Right cardiac atrium (tissue), 5 donors: ENCODE measurements at regions not wholly inside any gene's neighbourhood (a gene's known extent, or its start where the extent isn't known, plus 50 kb on each side); places are given as distances from the start of the nearest gene placed in this dataset.

Experiments used
- ATAC-seq, 2 donors: fragments of 200-7000 bp; cut with Tn5 transposase; one replicate each; pipeline versions ENCODE4 v1.8.0 to v1.9.1; 2020; ENCODE audit warnings: moderate library complexity in 2 of 2, mild to moderate bottlenecking in 1 of 2
- DNase-seq, 3 donors: peaks; one replicate each; pipeline ENCODE4 v3.0.0-alpha.2; 2020
- H3K27ac ChIP-seq: one replicate; pipeline ENCODE4 v1.5.1; 2013; ENCODE audit warnings: mild to moderate bottlenecking, low read length, control low read depth, moderate library complexity
- H3K27me3 ChIP-seq: one replicate; pipeline ENCODE4 v1.6.1; 2013; ENCODE audit not compliant: control insufficient read depth, insufficient read depth
- H3K4me1 ChIP-seq: one replicate; pipeline ENCODE4 v1.6.1; 2013; ENCODE audit warnings: low read length; ENCODE audit not compliant: control insufficient read depth, insufficient read depth
- H3K4me3 ChIP-seq: one replicate; pipeline ENCODE4 v1.5.1; 2013; ENCODE audit warnings: low read length, control low read depth
- H3K9me3 ChIP-seq: one replicate; pipeline ENCODE4 v1.6.1; 2013; ENCODE audit warnings: low read length; ENCODE audit not compliant: control insufficient read depth
- WGBS: extraction: QIAGEN DNeasy Blood & Tissue Kit; methylation state at CpG from one replicate; pipeline ENCODE4 v1.1.7; 2013; 5-methylcytosine and 5-hydroxymethylcytosine counted together
- intact Hi-C, 4 donors: fragments of 100-400 bp; cut with DNase I; formaldehyde crosslinking; loops; one replicate each; pipeline versions ENCODE4 v1.11.0 to v1.14.0; 2022 to 2023
- donor health status: healthy with polysubstance abuse.
- donor health status: DM: no; HTN: yes; CAD: no.
- donor health status: DM: no; HTN: no; CAD: no.
- donor health status: DM: no; HTN: yes; CAD: no; lungs with severe emphysema.
- donor health status: DM: yes; HTN: yes; CAD: no.

DNA sequence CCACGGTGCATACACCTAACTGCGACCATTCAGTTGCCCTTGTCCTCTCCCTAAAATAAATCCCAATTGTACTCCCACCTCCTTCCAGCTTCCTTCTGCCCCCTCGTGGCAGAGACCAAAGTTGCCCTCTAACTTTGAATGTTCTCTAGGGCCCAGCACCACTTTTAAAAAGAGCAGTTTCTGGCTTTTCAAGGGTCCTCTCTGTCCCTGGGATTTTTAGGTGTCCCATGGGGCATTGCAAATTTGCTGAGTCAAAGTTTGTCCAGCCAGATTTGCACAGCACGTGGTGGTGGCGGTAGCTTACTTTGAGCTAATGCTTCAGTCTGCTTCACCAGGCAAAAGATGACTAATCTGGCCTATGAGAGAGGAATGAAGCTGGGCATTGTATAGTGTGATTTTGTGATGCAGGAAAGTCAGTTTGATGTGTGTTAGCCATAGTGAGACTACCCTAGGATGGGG is 100.2 kb downstream of the PERP start:
- DNase-seq = peak in 1 of 3 donors; percentile 22
- Histone ChIP-seq H3K27me3 (no peaks in the 10 kb centered on the region), H3K4me1 (no peaks in the 10 kb centered on the region), H3K27ac (no peak overlapping the region), H3K9me3 (no peaks in the 10 kb centered on the region), H3K4me3 (no peak overlapping the region)
- ATAC-seq = no peak
- WGBS = 26% methylated on average over 5 of the region's 5 CpGs
- intact Hi-C loops = no loop called here

DNA sequence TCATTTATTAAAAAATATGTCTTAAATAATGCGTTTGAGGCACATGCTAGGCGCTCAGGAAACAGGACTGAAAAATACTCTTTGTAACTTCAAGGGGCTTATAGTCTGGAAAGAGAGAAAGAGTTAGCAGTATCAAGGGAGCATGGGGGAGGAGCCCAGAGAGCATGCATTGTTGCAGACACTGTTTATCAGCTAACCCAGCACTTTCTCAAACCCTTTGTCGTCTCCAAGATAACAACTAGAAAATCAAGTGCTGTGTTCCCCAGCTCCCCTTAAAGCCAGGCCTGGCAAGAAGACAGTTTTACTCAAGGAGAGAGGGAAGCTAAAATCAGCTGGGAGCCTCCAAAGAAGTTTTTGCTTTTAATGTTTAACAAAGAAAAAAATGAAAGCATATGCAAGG is 98.4 kb downstream of the PERP start:
- no peaks in the 10 kb centered on the region for H3K9me3 ChIP-seq
- H3K27me3 ChIP-seq = no peaks in the 10 kb centered on the region
- H3K4me3 ChIP-seq = no peak overlapping the region
- 68% methylated on average over 3 of the region's 3 CpGs for WGBS
- DNase-seq = no peak
- intact Hi-C loops = no loop called here
- no peak for ATAC-seq
- H3K4me1 ChIP-seq = no peaks in the 10 kb centered on the region
- H3K27ac ChIP-seq = no peak overlapping the region

- no peak for DNase-seq
- H3K9me3 ChIP-seq = no peaks in the 10 kb centered on the region
- no peaks in the 10 kb centered on the region for H3K4me1 ChIP-seq
- H3K27ac ChIP-seq = no peak overlapping the region
- no peak for ATAC-seq
- H3K4me3 ChIP-seq = no peak overlapping the region
- no peaks in the 10 kb centered on the region for H3K27me3 ChIP-seq
- WGBS = 97% methylated on average over 1 of the region's 1 CpG
- intact Hi-C loops = no loop called here
Observed at GRCh38 chr6:138011413-138011812, 95.8 kb downstream of the PERP start.

- intact Hi-C loops = no loop called here
- ATAC-seq (no peak), DNase-seq (no peak)
- WGBS = 85% methylated on average over 1 of the region's 1 CpG
- Histone ChIP-seq H3K4me1 (no peaks in the 10 kb centered on the region), H3K4me3 (no peak overlapping the region), H3K27me3 (no peaks in the 10 kb centered on the region), H3K9me3 (no peaks in the 10 kb centered on the region), H3K27ac (no peak overlapping the region)
Observed at GRCh38 chr6:138012682-138013081, 94.5 kb downstream of the PERP start.

- WGBS = 35% methylated on average over 1 of the region's 1 CpG
- no peaks in the 10 kb centered on the region for H3K9me3 ChIP-seq
- no peak overlapping the region for H3K27ac ChIP-seq
- DNase-seq (no peak), ATAC-seq (no peak)
- no peak overlapping the region for H3K4me3 ChIP-seq
- no peaks in the 10 kb centered on the region for H3K4me1 ChIP-seq
- H3K27me3 ChIP-seq = no peaks in the 10 kb centered on the region
- intact Hi-C loops = no loop called here
Observed at GRCh38 chr6:138013959-138014358, 93.3 kb downstream of the PERP start.

DNA sequence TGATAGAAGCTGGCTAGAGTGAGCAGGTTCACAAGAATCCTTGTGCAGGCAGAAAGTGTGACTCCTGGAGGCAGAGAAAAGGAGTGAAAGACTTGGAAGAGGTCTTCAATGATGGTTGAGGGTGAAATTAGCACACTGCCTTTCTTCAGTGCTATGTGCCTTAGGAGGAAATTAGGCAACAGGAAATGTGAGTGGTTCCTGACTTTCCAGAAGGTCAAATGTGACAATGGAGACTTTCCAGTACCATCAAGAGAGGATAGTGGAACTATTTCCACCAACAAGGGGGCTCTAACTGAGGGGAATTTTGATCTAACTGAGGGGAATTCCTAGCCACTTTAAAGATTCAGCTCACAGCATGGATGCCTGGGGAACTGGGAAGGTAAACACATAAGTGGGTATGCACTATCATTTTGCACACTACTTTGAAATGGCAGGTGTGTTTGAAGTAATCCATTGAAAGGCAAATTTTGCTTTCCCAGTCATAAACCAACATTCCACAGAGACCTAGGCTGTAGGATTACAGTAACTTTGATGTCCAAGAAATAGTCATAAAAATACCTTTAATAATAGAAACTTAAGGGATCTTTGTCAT is 90.0 kb downstream of the PERP start:
- ATAC-seq (no peak), DNase-seq (no peak)
- Histone ChIP-seq H3K27ac (no peak overlapping the region), H3K4me1 (no peaks in the 10 kb centered on the region), H3K27me3 (no peaks in the 10 kb centered on the region), H3K4me3 (no peak overlapping the region), H3K9me3 (no peaks in the 10 kb centered on the region)
- intact Hi-C loops = no loop called here

- H3K27ac ChIP-seq = no peak overlapping the region
- H3K27me3 ChIP-seq = no peaks in the 10 kb centered on the region
- DNase-seq (no peak), ATAC-seq (no peak)
- H3K4me3 ChIP-seq = no peak overlapping the region
- H3K4me1 ChIP-seq = no peaks in the 10 kb centered on the region
- intact Hi-C loops = no loop called here
- H3K9me3 ChIP-seq = no peaks in the 10 kb centered on the region
Observed at GRCh38 chr6:138018297-138018696, 88.9 kb downstream of the PERP start.

- WGBS = 73% methylated on average over 2 of the region's 2 CpGs
- H3K4me1 ChIP-seq = no peaks in the 10 kb centered on the region
- intact Hi-C loops = no loop called here
- no peak for DNase-seq
- no peaks in the 10 kb centered on the region for H3K27me3 ChIP-seq
- no peaks in the 10 kb centered on the region for H3K9me3 ChIP-seq
- no peak overlapping the region for H3K4me3 ChIP-seq
- no peak for ATAC-seq
- H3K27ac ChIP-seq = no peak overlapping the region
Observed at GRCh38 chr6:138025528-138025978, 81.7 kb downstream of the PERP start.

GRCh38 chr6:138026342-138026741 is 80.9 kb downstream of the PERP start:
- Histone ChIP-seq H3K27me3 (no peaks in the 10 kb centered on the region), H3K4me3 (no peak overlapping the region), H3K27ac (no peak overlapping the region), H3K4me1 (no peaks in the 10 kb centered on the region), H3K9me3 (no peaks in the 10 kb centered on the region)
- intact Hi-C loops = no loop called here
- ATAC-seq (no peak), DNase-seq (no peak)
- 67% methylated on average over 3 of the region's 3 CpGs for WGBS

DNA sequence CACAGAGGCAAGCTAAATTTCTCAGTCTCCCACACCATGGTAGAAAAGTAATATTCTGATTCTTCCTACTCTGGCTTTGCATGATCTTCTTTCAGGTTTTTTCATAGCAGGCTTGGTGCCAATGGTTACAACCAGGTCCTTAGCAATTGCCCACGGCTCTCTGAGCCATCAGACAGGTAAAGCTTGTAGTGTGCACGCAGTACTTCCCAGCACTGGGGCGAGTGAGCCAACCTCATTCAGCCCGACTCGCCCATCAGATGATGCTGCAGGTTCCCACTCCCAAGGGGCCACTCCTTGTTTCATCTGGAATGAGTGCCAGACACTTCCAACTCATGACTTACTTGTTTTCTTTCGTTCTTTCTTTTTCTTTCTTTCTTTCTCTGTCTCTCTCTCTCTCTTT is 78.3 kb downstream of the PERP start:
- WGBS = 82% methylated on average over 6 of the region's 6 CpGs

GRCh38 chr6:138030872-138031271 is 76.3 kb downstream of the PERP start:
- no peak overlapping the region for H3K27ac ChIP-seq
- intact Hi-C loops = no loop called here
- ATAC-seq = no peak

More for the DNA sequence above, 78.3 kb downstream of the PERP start:
- Histone ChIP-seq H3K27me3 (no peaks in the 10 kb centered on the region), H3K9me3 (no peaks in the 10 kb centered on the region), H3K4me1 (no peaks in the 10 kb centered on the region), H3K27ac (no peak overlapping the region), H3K4me3 (no peak overlapping the region)
- no peak for ATAC-seq
- intact Hi-C loops = no loop called here
- DNase-seq = no peak

DNA sequence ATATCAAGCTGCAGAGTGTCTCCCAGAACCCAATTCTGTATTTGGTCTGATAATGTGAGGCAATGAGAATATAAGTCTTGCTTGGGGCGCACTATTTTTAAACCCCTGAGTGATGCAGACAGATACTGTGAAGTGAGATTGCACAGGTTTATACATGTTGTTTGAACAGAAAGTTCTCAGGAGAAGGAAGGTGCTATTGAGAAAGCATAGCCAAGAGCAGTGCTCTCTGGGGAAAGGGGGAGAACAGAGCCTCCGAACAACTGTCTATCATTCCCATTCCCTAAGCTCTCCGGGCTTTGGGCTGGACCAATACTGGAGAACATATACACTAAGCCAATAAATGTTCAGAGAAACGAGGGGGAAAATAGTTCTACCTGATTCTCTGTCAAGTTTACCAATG is 75.8 kb downstream of the PERP start:
- Histone ChIP-seq H3K4me3 (no peak overlapping the region), H3K27me3 (no peaks in the 10 kb centered on the region), H3K9me3 (no peaks in the 10 kb centered on the region), H3K27ac (no peak overlapping the region), H3K4me1 (no peaks in the 10 kb centered on the region)
- no peak for DNase-seq
- WGBS = 66% methylated on average over 4 of the region's 4 CpGs
- intact Hi-C loops = no loop called here
- no peak for ATAC-seq

More at GRCh38 chr6:138030872-138031271, 76.3 kb downstream of the PERP start:
- no peaks in the 10 kb centered on the region for H3K9me3 ChIP-seq
- H3K27me3 ChIP-seq = no peaks in the 10 kb centered on the region
- DNase-seq = no peak
- WGBS = 32% methylated on average over 1 of the region's 1 CpG
- no peaks in the 10 kb centered on the region for H3K4me1 ChIP-seq
- H3K4me3 ChIP-seq = no peak overlapping the region
